PFSK-1 (cell line): ENCODE measurements at regions not wholly inside any gene's neighbourhood (a gene's known extent, or its start where the extent isn't known, plus 50 kb on each side); places are given as distances from the start of the nearest gene placed in this dataset.

Experiments used
- FOXP2 ChIP-seq: optimal IDR thresholded peaks from 2 replicates; pipeline ENCODE3; 2011; ENCODE audit warnings: borderline replicate concordance, control low read depth, inconsistent platforms; ENCODE audit not compliant: insufficient read depth; ENCODE audit errors: extremely low read length, extremely low read depth
- POLR2AphosphoS5 ChIP-seq: IDR thresholded peaks from 2 replicates; pipeline ENCODE4 v1.6.1; 2012; ENCODE audit warnings: low read depth, mild to moderate bottlenecking, control low read depth, low read length, moderate library complexity
- REST ChIP-seq, 2 experiments: IDR thresholded peaks; 2 replicates each; pipeline versions ENCODE4 v1.6.1 to v1.8.0; 2011 to 2012; ENCODE audit warnings: low read depth in 2 of 2, low read length in 2 of 2, control low read depth in 1 of 2, inconsistent platforms in 1 of 2, mild to moderate bottlenecking in 1 of 2, moderate library complexity in 1 of 2; ENCODE audit not compliant: insufficient read depth in 1 of 2
- SIN3A ChIP-seq: IDR thresholded peaks from 2 replicates; pipeline ENCODE4 v1.6.1; 2012; ENCODE audit warnings: mild to moderate bottlenecking, low read length, moderate library complexity, borderline replicate concordance; ENCODE audit not compliant: insufficient read depth
- TAF1 ChIP-seq: IDR thresholded peaks from 2 replicates; pipeline ENCODE4 v1.6.1; 2012; ENCODE audit warnings: low read length, control low read depth, borderline replicate concordance; ENCODE audit not compliant: insufficient read depth

- TF ChIP-seq SIN3A (no peak), REST (IDR thresholded peaks at IDR 0.05; ENCODE audit: insufficient read depth in 1 of 2, low read depth in 2 of 2, low read length in 2 of 2) (no peak), POLR2AphosphoS5 (no peak), TAF1 (no peak), FOXP2 (no peak)
These were observed 192.5 kb upstream of the FAM98A start for GRCh38 chr2:33791625-33792024.

- TF ChIP-seq FOXP2 = no peak
- no peak for TF ChIP-seq SIN3A
- TF ChIP-seq REST (IDR thresholded peaks at IDR 0.05; ENCODE audit: insufficient read depth in 1 of 2, low read depth in 2 of 2, low read length in 2 of 2) = no peak
- TF ChIP-seq TAF1 = no peak
- TF ChIP-seq POLR2AphosphoS5 = no peak
These were observed 188.9 kb upstream of the FAM98A start for GRCh38 chr2:33788044-33788443.

GRCh38 chr2:33786881-33787280 lies 187.8 kb upstream of the FAM98A start:
- TF ChIP-seq SIN3A (no peak), POLR2AphosphoS5 (no peak), FOXP2 (no peak), REST (IDR thresholded peaks at IDR 0.05; ENCODE audit: insufficient read depth in 1 of 2, low read depth in 2 of 2, low read length in 2 of 2) (no peak), TAF1 (no peak)

- TF ChIP-seq REST (IDR thresholded peaks at IDR 0.05; ENCODE audit: insufficient read depth in 1 of 2, low read depth in 2 of 2, low read length in 2 of 2) = no peak
These were observed 186.4 kb upstream of the FAM98A start for GRCh38 chr2:33785201-33786106.

- TF ChIP-seq FOXP2 (no peak), TAF1 (no peak), POLR2AphosphoS5 (no peak), SIN3A (no peak), REST (IDR thresholded peaks at IDR 0.05; ENCODE audit: insufficient read depth in 1 of 2, low read depth in 2 of 2, low read length in 2 of 2) (no peak)
These were observed 185.4 kb upstream of the FAM98A start for GRCh38 chr2:33784488-33784887.
